ENCODE measurements at regions not wholly inside any gene's neighbourhood (a gene's known extent, or its start where the extent isn't known, plus 50 kb on each side); places are given as distances from the start of the nearest gene placed in this dataset.

GRCh38 chr12:97616946-97617345, 154.3 kb downstream of the RMST start:
- POLR2A ChIA-PET: no interaction called here
- no peaks in the 10 kb centered on the region for H3K9me3 ChIP-seq (ENCODE audit: control extremely low read depth in 1 of 5, control insufficient read depth in 4 of 5, insufficient read depth in 2 of 5, low read depth in 1 of 5, low read length in 4 of 5)
- no peak overlapping the region for H3K27ac ChIP-seq (ENCODE audit: insufficient read depth in 1 of 2, low read depth in 1 of 2, low read length in 2 of 2, poor library complexity in 1 of 2, severe bottlenecking in 2 of 2)
- CTCF ChIA-PET: no interaction called here
- H3K4me1 ChIP-seq (ENCODE audit: control extremely low read depth in 1 of 4, control insufficient read depth in 4 of 4, insufficient read depth in 4 of 4, low read length in 3 of 4): no peaks in the 10 kb centered on the region
- H3K4me3 ChIP-seq (ENCODE audit: control insufficient read depth in 1 of 7, extremely low read depth in 1 of 7, insufficient read depth in 4 of 7, low read depth in 2 of 7, low read length in 6 of 7): no peak overlapping the region
- no peaks in the 10 kb centered on the region for H3K36me3 ChIP-seq (ENCODE audit: control insufficient read depth in 4 of 4, insufficient read depth in 4 of 4, low read length in 3 of 4)
- H3K27me3 ChIP-seq (replicated peaks in 2 of 5; ENCODE audit: control insufficient read depth in 4 of 5, insufficient read depth in 5 of 5, low read length in 4 of 5): no peaks in the 10 kb centered on the region
- DNase-seq: no peak
- 100% methylated on average over 2 of the region's 4 CpGs for WGBS (ENCODE audit: insufficient coverage)

GRCh38 chr12:97628962-97629361, 166.4 kb downstream of the RMST start:
- CTCF ChIA-PET: no interaction called here
- POLR2A ChIA-PET: no interaction called here
- no peaks in the 10 kb centered on the region for H3K9me3 ChIP-seq (ENCODE audit: control extremely low read depth in 1 of 5, control insufficient read depth in 4 of 5, insufficient read depth in 2 of 5, low read depth in 1 of 5, low read length in 4 of 5)
- H3K4me3 ChIP-seq (ENCODE audit: control insufficient read depth in 1 of 7, extremely low read depth in 1 of 7, insufficient read depth in 4 of 7, low read depth in 2 of 7, low read length in 6 of 7): no peak overlapping the region
- no peaks in the 10 kb centered on the region for H3K27me3 ChIP-seq (replicated peaks in 2 of 5; ENCODE audit: control insufficient read depth in 4 of 5, insufficient read depth in 5 of 5, low read length in 4 of 5)
- no peak for DNase-seq
- H3K27ac ChIP-seq (ENCODE audit: insufficient read depth in 1 of 2, low read depth in 1 of 2, low read length in 2 of 2, poor library complexity in 1 of 2, severe bottlenecking in 2 of 2): no peak overlapping the region
- no peaks in the 10 kb centered on the region for H3K4me1 ChIP-seq (ENCODE audit: control extremely low read depth in 1 of 4, control insufficient read depth in 4 of 4, insufficient read depth in 4 of 4, low read length in 3 of 4)
- no peaks in the 10 kb centered on the region for H3K36me3 ChIP-seq (ENCODE audit: control insufficient read depth in 4 of 4, insufficient read depth in 4 of 4, low read length in 3 of 4)

GRCh38 chr12:97629382-97629781, 166.8 kb downstream of the RMST start:
- Histone ChIP-seq H3K27me3 (replicated peaks in 2 of 5; ENCODE audit: control insufficient read depth in 4 of 5, insufficient read depth in 5 of 5, low read length in 4 of 5) (no peaks in the 10 kb centered on the region), H3K36me3 (ENCODE audit: control insufficient read depth in 4 of 4, insufficient read depth in 4 of 4, low read length in 3 of 4) (no peaks in the 10 kb centered on the region)
- POLR2A ChIA-PET: no interaction called here

GRCh38 chr12:97630356-97630755, 167.8 kb downstream of the RMST start:
- DNase-seq: no peak
- Histone ChIP-seq H3K4me1 (ENCODE audit: control extremely low read depth in 1 of 4, control insufficient read depth in 4 of 4, insufficient read depth in 4 of 4, low read length in 3 of 4) (no peaks in the 10 kb centered on the region), H3K9me3 (ENCODE audit: control extremely low read depth in 1 of 5, control insufficient read depth in 4 of 5, insufficient read depth in 2 of 5, low read depth in 1 of 5, low read length in 4 of 5) (no peaks in the 10 kb centered on the region), H3K27me3 (replicated peaks in 2 of 5; ENCODE audit: control insufficient read depth in 4 of 5, insufficient read depth in 5 of 5, low read length in 4 of 5) (no peaks in the 10 kb centered on the region), H3K27ac (ENCODE audit: insufficient read depth in 1 of 2, low read depth in 1 of 2, low read length in 2 of 2, poor library complexity in 1 of 2, severe bottlenecking in 2 of 2) (no peak overlapping the region), H3K4me3 (ENCODE audit: control insufficient read depth in 1 of 7, extremely low read depth in 1 of 7, insufficient read depth in 4 of 7, low read depth in 2 of 7, low read length in 6 of 7) (no peak overlapping the region), H3K36me3 (ENCODE audit: control insufficient read depth in 4 of 4, insufficient read depth in 4 of 4, low read length in 3 of 4) (no peaks in the 10 kb centered on the region)
- ChIA-PET CTCF (no interaction called here), POLR2A (no interaction called here)
- WGBS (ENCODE audit: insufficient coverage): no CpG with 5 or more reads among the region's 2 CpGs

More at GRCh38 chr12:97629382-97629781, 166.8 kb downstream of the RMST start:
- no peak overlapping the region for H3K4me3 ChIP-seq (ENCODE audit: control insufficient read depth in 1 of 7, extremely low read depth in 1 of 7, insufficient read depth in 4 of 7, low read depth in 2 of 7, low read length in 6 of 7)
- no peak for DNase-seq
- H3K9me3 ChIP-seq (ENCODE audit: control extremely low read depth in 1 of 5, control insufficient read depth in 4 of 5, insufficient read depth in 2 of 5, low read depth in 1 of 5, low read length in 4 of 5): no peaks in the 10 kb centered on the region
- H3K27ac ChIP-seq (ENCODE audit: insufficient read depth in 1 of 2, low read depth in 1 of 2, low read length in 2 of 2, poor library complexity in 1 of 2, severe bottlenecking in 2 of 2): no peak overlapping the region
- CTCF ChIA-PET: no interaction called here
- H3K4me1 ChIP-seq (ENCODE audit: control extremely low read depth in 1 of 4, control insufficient read depth in 4 of 4, insufficient read depth in 4 of 4, low read length in 3 of 4): no peaks in the 10 kb centered on the region

GRCh38 chr12:97630875-97631274, 168.3 kb downstream of the RMST start:
- WGBS (ENCODE audit: insufficient coverage): 90% methylated on average over 2 of the region's 4 CpGs
- DNase-seq: no peak
- POLR2A ChIA-PET: no interaction called here
- Histone ChIP-seq H3K27ac (ENCODE audit: insufficient read depth in 1 of 2, low read depth in 1 of 2, low read length in 2 of 2, poor library complexity in 1 of 2, severe bottlenecking in 2 of 2) (no peak overlapping the region), H3K27me3 (replicated peaks in 2 of 5; ENCODE audit: control insufficient read depth in 4 of 5, insufficient read depth in 5 of 5, low read length in 4 of 5) (no peaks in the 10 kb centered on the region), H3K4me1 (ENCODE audit: control extremely low read depth in 1 of 4, control insufficient read depth in 4 of 4, insufficient read depth in 4 of 4, low read length in 3 of 4) (no peaks in the 10 kb centered on the region), H3K36me3 (ENCODE audit: control insufficient read depth in 4 of 4, insufficient read depth in 4 of 4, low read length in 3 of 4) (no peaks in the 10 kb centered on the region), H3K9me3 (ENCODE audit: control extremely low read depth in 1 of 5, control insufficient read depth in 4 of 5, insufficient read depth in 2 of 5, low read depth in 1 of 5, low read length in 4 of 5) (no peaks in the 10 kb centered on the region), H3K4me3 (ENCODE audit: control insufficient read depth in 1 of 7, extremely low read depth in 1 of 7, insufficient read depth in 4 of 7, low read depth in 2 of 7, low read length in 6 of 7) (no peak overlapping the region)
- CTCF ChIA-PET: no interaction called here

GRCh38 chr12:97637770-97638169, 175.2 kb downstream of the RMST start:
- CTCF ChIA-PET: no interaction called here
- WGBS (ENCODE audit: insufficient coverage): 89% methylated on average over 3 of the region's 3 CpGs

GRCh38 chr12:97638739-97639138, 176.1 kb downstream of the RMST start:
- no CpG with 5 or more reads among the region's 2 CpGs for WGBS (ENCODE audit: insufficient coverage)
- no peaks in the 10 kb centered on the region for H3K9me3 ChIP-seq (ENCODE audit: control extremely low read depth in 1 of 5, control insufficient read depth in 4 of 5, insufficient read depth in 2 of 5, low read depth in 1 of 5, low read length in 4 of 5)
- no peak overlapping the region for H3K27ac ChIP-seq (ENCODE audit: insufficient read depth in 1 of 2, low read depth in 1 of 2, low read length in 2 of 2, poor library complexity in 1 of 2, severe bottlenecking in 2 of 2)
- no peaks in the 10 kb centered on the region for H3K36me3 ChIP-seq (ENCODE audit: control insufficient read depth in 4 of 4, insufficient read depth in 4 of 4, low read length in 3 of 4)
- H3K27me3 ChIP-seq (replicated peaks in 2 of 5; ENCODE audit: control insufficient read depth in 4 of 5, insufficient read depth in 5 of 5, low read length in 4 of 5): no peaks in the 10 kb centered on the region
- ChIA-PET CTCF (interaction anchor here (0.6 kb wide), 1 partner anchor 59 kb away, joined by 3 read pairs; no protein-coding TSS in a partner anchor), POLR2A (no interaction called here)
- DNase-seq: no peak
- H3K4me1 ChIP-seq (ENCODE audit: control extremely low read depth in 1 of 4, control insufficient read depth in 4 of 4, insufficient read depth in 4 of 4, low read length in 3 of 4): no peaks in the 10 kb centered on the region
- H3K4me3 ChIP-seq (ENCODE audit: control insufficient read depth in 1 of 7, extremely low read depth in 1 of 7, insufficient read depth in 4 of 7, low read depth in 2 of 7, low read length in 6 of 7): no peak overlapping the region

More at GRCh38 chr12:97637770-97638169, 175.2 kb downstream of the RMST start:
- POLR2A ChIA-PET: no interaction called here
- Histone ChIP-seq H3K27me3 (replicated peaks in 2 of 5; ENCODE audit: control insufficient read depth in 4 of 5, insufficient read depth in 5 of 5, low read length in 4 of 5) (no peaks in the 10 kb centered on the region), H3K4me3 (ENCODE audit: control insufficient read depth in 1 of 7, extremely low read depth in 1 of 7, insufficient read depth in 4 of 7, low read depth in 2 of 7, low read length in 6 of 7) (no peak overlapping the region), H3K4me1 (ENCODE audit: control extremely low read depth in 1 of 4, control insufficient read depth in 4 of 4, insufficient read depth in 4 of 4, low read length in 3 of 4) (no peaks in the 10 kb centered on the region), H3K36me3 (ENCODE audit: control insufficient read depth in 4 of 4, insufficient read depth in 4 of 4, low read length in 3 of 4) (no peaks in the 10 kb centered on the region), H3K27ac (ENCODE audit: insufficient read depth in 1 of 2, low read depth in 1 of 2, low read length in 2 of 2, poor library complexity in 1 of 2, severe bottlenecking in 2 of 2) (no peak overlapping the region), H3K9me3 (ENCODE audit: control extremely low read depth in 1 of 5, control insufficient read depth in 4 of 5, insufficient read depth in 2 of 5, low read depth in 1 of 5, low read length in 4 of 5) (no peaks in the 10 kb centered on the region)
- no peak for DNase-seq

- no peaks in the 10 kb centered on the region for H3K36me3 ChIP-seq (ENCODE audit: control insufficient read depth in 4 of 4, insufficient read depth in 4 of 4, low read length in 3 of 4)
- DNase-seq: no peak
- no peaks in the 10 kb centered on the region for H3K27me3 ChIP-seq (replicated peaks in 2 of 5; ENCODE audit: control insufficient read depth in 4 of 5, insufficient read depth in 5 of 5, low read length in 4 of 5)
- no peaks in the 10 kb centered on the region for H3K9me3 ChIP-seq (ENCODE audit: control extremely low read depth in 1 of 5, control insufficient read depth in 4 of 5, insufficient read depth in 2 of 5, low read depth in 1 of 5, low read length in 4 of 5)
- WGBS (ENCODE audit: insufficient coverage): no CpG with 5 or more reads among the region's 1 CpG
- no peaks in the 10 kb centered on the region for H3K4me1 ChIP-seq (ENCODE audit: control extremely low read depth in 1 of 4, control insufficient read depth in 4 of 4, insufficient read depth in 4 of 4, low read length in 3 of 4)
- ChIA-PET CTCF (no interaction called here), POLR2A (no interaction called here)
- H3K27ac ChIP-seq (ENCODE audit: insufficient read depth in 1 of 2, low read depth in 1 of 2, low read length in 2 of 2, poor library complexity in 1 of 2, severe bottlenecking in 2 of 2): no peak overlapping the region
- no peak overlapping the region for H3K4me3 ChIP-seq (ENCODE audit: control insufficient read depth in 1 of 7, extremely low read depth in 1 of 7, insufficient read depth in 4 of 7, low read depth in 2 of 7, low read length in 6 of 7)
Measured at GRCh38 chr12:97639702-97640101, 177.1 kb downstream of the RMST start.
